ENCODE measurements at regions not wholly inside any gene's neighbourhood (a gene's known extent, or its start where the extent isn't known, plus 50 kb on each side); places are given as distances from the start of the nearest gene placed in this dataset.

DNA sequence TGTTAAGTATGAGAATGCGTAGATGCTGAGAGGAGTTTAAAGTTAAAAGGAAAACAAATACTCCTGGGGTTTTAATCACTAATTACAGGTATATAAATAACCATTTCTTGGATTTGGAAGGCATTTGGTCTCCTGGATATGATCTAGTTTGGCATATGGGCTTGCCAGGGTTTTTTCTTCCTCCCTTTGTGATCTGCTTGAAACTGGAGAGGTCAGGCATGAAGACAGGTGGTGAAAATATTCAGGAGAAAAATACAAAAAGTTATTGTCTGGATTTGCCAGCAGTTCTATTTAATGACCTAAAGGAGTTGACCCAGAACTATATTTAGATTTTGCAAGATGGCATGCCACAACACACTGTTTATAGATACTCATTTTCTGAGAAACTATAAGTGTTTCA lies 136.3 kb downstream of the DIPK2A start:
- H3K4me3 ChIP-seq, result no peak overlapping the region
- H3K4me1 ChIP-seq, result peaks cover 0 to 9% of the 10 kb centered on the region in 2 donors
- H3K36me3 ChIP-seq, result no peaks in the 10 kb centered on the region
- TF ChIP-seq, protein P1, sequence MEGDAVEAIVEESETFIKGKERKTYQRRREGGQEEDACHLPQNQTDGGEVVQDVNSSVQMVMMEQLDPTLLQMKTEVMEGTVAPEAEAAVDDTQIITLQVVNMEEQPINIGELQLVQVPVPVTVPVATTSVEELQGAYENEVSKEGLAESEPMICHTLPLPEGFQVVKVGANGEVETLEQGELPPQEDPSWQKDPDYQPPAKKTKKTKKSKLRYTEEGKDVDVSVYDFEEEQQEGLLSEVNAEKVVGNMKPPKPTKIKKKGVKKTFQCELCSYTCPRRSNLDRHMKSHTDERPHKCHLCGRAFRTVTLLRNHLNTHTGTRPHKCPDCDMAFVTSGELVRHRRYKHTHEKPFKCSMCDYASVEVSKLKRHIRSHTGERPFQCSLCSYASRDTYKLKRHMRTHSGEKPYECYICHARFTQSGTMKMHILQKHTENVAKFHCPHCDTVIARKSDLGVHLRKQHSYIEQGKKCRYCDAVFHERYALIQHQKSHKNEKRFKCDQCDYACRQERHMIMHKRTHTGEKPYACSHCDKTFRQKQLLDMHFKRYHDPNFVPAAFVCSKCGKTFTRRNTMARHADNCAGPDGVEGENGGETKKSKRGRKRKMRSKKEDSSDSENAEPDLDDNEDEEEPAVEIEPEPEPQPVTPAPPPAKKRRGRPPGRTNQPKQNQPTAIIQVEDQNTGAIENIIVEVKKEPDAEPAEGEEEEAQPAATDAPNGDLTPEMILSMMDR (IDR thresholded peaks at IDR 0.05), result no peak
- H3K9me3 ChIP-seq, result no peaks in the 10 kb centered on the region
- no peaks in the 10 kb centered on the region for H3K27me3 ChIP-seq
- DNase-seq (ENCODE audit: low spot score in 2 of 2), result no peak
- H3K27ac ChIP-seq, result no peak overlapping the region
- intact Hi-C loops (cut with DNase I), result loop anchor here (5.0 kb wide), 1 partner anchor 136 kb away; the partner anchor contains the start of gene DIPK2A

DNA sequence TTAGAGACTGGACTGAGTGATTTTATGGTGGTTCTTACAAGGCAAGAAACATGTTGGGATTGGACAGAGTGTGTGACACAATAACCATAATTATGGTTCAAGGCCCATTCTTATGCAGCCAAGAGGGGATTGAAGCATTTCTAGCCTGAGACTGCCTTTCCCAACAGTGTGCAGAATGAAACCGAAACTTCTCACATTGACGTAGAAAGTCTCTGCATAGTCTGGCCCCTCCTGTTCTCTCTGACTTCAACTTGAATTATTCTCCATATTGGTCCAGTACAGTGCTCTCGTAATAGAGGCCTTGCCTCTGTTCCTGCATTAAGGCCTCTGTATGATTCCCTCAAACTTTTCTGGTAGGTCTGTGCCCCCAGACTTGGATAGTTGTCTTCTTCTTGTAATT lies 138.3 kb downstream of the DIPK2A start:
- Histone ChIP-seq H3K4me1 (peaks cover 0 to 7% of the 10 kb centered on the region in 2 donors), H3K9me3 (no peaks in the 10 kb centered on the region), H3K27ac (no peak overlapping the region), H3K36me3 (no peaks in the 10 kb centered on the region), H3K4me3 (peak overlapping the region in 1 of 2 donors; percentile 5), H3K27me3 (no peaks in the 10 kb centered on the region)
- intact Hi-C loops (cut with DNase I), result loop anchor here (5.0 kb wide), 1 partner anchor 138 kb away; the partner anchor contains the start of gene DIPK2A
- DNase-seq (ENCODE audit: low spot score in 2 of 2), result no peak
- TF ChIP-seq, protein P1 (IDR thresholded peaks at IDR 0.05), result no peak

DNA sequence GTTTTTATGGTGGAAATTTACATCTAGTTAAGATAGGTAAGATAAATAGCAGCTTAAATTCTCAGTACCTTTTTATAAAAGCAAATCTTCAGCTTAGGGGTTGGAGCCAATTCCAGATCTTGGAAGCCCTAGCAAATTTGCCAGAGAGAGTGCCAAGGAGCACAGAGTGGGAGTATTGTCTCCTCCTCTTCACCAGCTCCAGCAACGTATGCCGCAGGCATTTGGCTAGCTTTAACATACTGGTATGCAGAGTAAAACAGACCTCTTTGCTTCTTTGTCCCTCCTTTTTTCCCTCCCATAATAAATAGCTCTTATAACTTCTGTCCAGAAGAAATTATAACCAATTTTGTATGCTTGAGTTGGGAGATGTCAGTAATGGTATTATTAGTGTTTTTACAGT lies 140.4 kb downstream of the DIPK2A start:
- H3K9me3 ChIP-seq, result no peaks in the 10 kb centered on the region
- no peaks in the 10 kb centered on the region for H3K36me3 ChIP-seq
- no peak for DNase-seq (ENCODE audit: low spot score in 2 of 2)
- no peaks in the 10 kb centered on the region for H3K27me3 ChIP-seq
- intact Hi-C loops (cut with DNase I), result no loop called here
- no peak overlapping the region for H3K4me3 ChIP-seq
- TF ChIP-seq, protein P1 (IDR thresholded peaks at IDR 0.05), result no peak
- H3K27ac ChIP-seq, result no peak overlapping the region
- peaks cover 0 to 4% of the 10 kb centered on the region in 2 donors for H3K4me1 ChIP-seq

DNA sequence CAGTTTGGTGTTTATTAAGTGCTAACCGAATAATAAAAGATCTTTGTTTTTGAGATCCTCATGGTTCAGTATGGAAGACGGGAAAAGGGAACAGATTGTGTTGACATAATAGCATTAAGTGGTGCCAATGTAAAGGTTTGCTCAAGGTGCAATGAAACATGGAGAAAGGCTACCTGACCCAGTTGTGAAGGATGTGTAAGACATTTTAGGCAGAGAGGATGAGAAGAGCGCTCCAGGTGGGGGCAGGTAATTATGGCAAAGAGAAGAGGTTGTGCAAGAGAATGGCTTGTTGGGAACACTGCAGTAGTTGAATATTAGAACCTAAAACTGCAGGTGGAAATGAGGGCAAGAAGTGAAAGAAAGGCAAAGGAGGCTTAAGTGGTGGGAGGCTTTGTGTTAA lies 140.8 kb downstream of the DIPK2A start:
- Histone ChIP-seq H3K27me3 (no peaks in the 10 kb centered on the region), H3K4me1 (peaks cover 0 to 4% of the 10 kb centered on the region in 2 donors), H3K9me3 (no peaks in the 10 kb centered on the region), H3K27ac (no peak overlapping the region), H3K36me3 (no peaks in the 10 kb centered on the region), H3K4me3 (no peak overlapping the region)
- intact Hi-C loops (cut with DNase I), result no loop called here
- TF ChIP-seq, protein P1 (IDR thresholded peaks at IDR 0.05), result no peak
- DNase-seq (ENCODE audit: low spot score in 2 of 2), result no peak

DNA sequence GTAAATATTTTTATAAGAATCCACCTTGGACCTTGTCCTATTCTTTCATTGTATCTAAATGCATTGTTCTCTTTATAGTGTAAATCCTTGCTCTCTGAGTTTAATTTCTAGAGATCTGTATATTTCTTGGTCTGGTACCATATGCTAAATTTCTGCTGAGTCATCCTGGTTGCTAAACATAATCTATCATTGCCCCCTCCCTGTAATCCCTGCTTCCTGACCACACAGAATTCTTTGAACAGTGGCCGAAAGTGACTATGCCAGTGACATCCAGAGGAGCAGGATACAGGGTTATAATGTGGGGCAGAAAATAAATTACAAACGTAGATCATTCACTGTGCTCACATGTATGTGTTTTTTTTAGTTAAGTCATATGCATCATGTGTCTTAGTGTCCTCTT lies 143.1 kb downstream of the DIPK2A start:
- no peak for DNase-seq (ENCODE audit: low spot score in 2 of 2)
- H3K36me3 ChIP-seq, result no peaks in the 10 kb centered on the region
- no peaks in the 10 kb centered on the region for H3K27me3 ChIP-seq
- TF ChIP-seq, protein P1 (IDR thresholded peaks at IDR 0.05), result no peak
- peaks cover 0 to 4% of the 10 kb centered on the region in 2 donors for H3K4me1 ChIP-seq
- no peaks in the 10 kb centered on the region for H3K9me3 ChIP-seq
- intact Hi-C loops (cut with DNase I), result no loop called here
- no peak overlapping the region for H3K4me3 ChIP-seq
- no peak overlapping the region for H3K27ac ChIP-seq

DNA sequence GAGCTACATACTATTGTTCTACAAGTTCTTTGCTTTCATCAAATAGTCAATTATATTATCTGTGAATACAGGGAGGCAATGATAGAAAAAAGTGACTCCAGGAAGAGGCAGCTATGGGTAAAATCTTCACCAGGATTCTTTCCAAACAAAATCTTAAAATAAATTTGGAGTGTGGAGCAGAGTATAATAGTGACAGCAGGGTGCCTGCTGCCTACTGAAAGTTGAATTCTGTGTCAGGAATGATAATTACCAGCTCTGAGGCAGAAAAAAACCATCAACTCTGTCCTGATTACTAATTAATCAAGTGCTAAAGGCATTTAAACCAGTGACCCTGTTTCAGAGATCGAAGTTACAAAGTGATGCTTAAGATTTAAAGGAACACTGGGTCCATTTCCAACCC lies 148.0 kb downstream of the DIPK2A start:
- no peak for DNase-seq (ENCODE audit: low spot score in 2 of 2)
- Histone ChIP-seq H3K27ac (no peak overlapping the region), H3K4me1 (no peaks in the 10 kb centered on the region), H3K36me3 (no peaks in the 10 kb centered on the region), H3K4me3 (no peak overlapping the region), H3K9me3 (no peaks in the 10 kb centered on the region), H3K27me3 (no peaks in the 10 kb centered on the region)
- TF ChIP-seq, protein P1 (IDR thresholded peaks at IDR 0.05), result no peak
- intact Hi-C loops (cut with DNase I), result no loop called here
